Dedifferentiated amniotic fluid mesenchymal stem cell (primary cell): ENCODE measurements at regions not wholly inside any gene's neighbourhood (a gene's known extent, or its start where the extent isn't known, plus 50 kb on each side); places are given as distances from the start of the nearest gene placed in this dataset.

Experiments
- DNase-seq: peaks from one replicate; pipeline ENCODE4 v3.0.0-alpha.2; 2016; ENCODE audit errors: extremely low spot score

- no peak for DNase-seq
Observed at GRCh38 chr17:79349506-79350400, 261.1 kb downstream of the RBFOX3 start.

GRCh38 chr17:79342376-79342775, 267.8 kb downstream of the ENGASE start:
- no peak for DNase-seq

GRCh38 chr17:79341816-79342215, 267.2 kb downstream of the ENGASE start:
- no peak for DNase-seq

- no peak for DNase-seq
Observed at GRCh38 chr17:79341222-79341780, 266.7 kb downstream of the ENGASE start.

GRCh38 chr17:79340333-79341221, 266.0 kb downstream of the ENGASE start:
- DNase-seq: peak; percentile 16

- DNase-seq: no peak
Observed at GRCh38 chr17:79339321-79339720, 264.7 kb downstream of the ENGASE start.

- DNase-seq: peak; percentile 15
Observed at GRCh38 chr17:79338604-79339003, 264.0 kb downstream of the ENGASE start.

GRCh38 chr17:79338152-79338551, 263.5 kb downstream of the ENGASE start:
- DNase-seq: no peak

- DNase-seq: no peak
Observed at GRCh38 chr17:79337053-79337452, 262.4 kb downstream of the ENGASE start.

- DNase-seq: no peak
Observed at GRCh38 chr17:79335456-79335855, 260.8 kb downstream of the ENGASE start.

- DNase-seq: no peak
Observed at GRCh38 chr17:79332011-79332554, 257.5 kb downstream of the ENGASE start.

- no peak for DNase-seq
Observed at GRCh38 chr17:79331492-79331891, 256.9 kb downstream of the ENGASE start.

- no peak for DNase-seq
Observed at GRCh38 chr17:79330696-79331095, 256.1 kb downstream of the ENGASE start.

- DNase-seq: no peak
Observed at GRCh38 chr17:79330229-79330628, 255.6 kb downstream of the ENGASE start.

- no peak for DNase-seq
Observed at GRCh38 chr17:79326814-79327213, 252.2 kb downstream of the ENGASE start.

GRCh38 chr17:79325709-79326430, 251.2 kb downstream of the ENGASE start:
- DNase-seq: no peak

- DNase-seq: no peak
Observed at GRCh38 chr17:79324194-79324593, 249.6 kb downstream of the ENGASE start.

GRCh38 chr17:79323566-79323965, 248.9 kb downstream of the ENGASE start:
- no peak for DNase-seq

GRCh38 chr17:79322211-79323123, 247.8 kb downstream of the ENGASE start:
- no peak for DNase-seq

- no peak for DNase-seq
Observed at GRCh38 chr17:79320331-79320730, 245.7 kb downstream of the ENGASE start.
